ENCODE measurements at regions not wholly inside any gene's neighbourhood (a gene's known extent, or its start where the extent isn't known, plus 50 kb on each side); places are given as distances from the start of the nearest gene placed in this dataset.

GRCh38 chr9:120324461-120324860 is 255.5 kb downstream of the CDK5RAP2 start:
- whole genome bisulfite sequencing, 2 donors = 95 to 98% methylated on average over 2 of the region's 2 CpGs
- Histone ChIP-seq H3K9me3 (ENCODE audit: control insufficient read depth, low read length) (peaks cover 2% of the 10 kb centered on the region), H3K4me1 (ENCODE audit: control insufficient read depth in 1 of 2, insufficient read depth in 2 of 2, low read length in 2 of 2) (no peaks in the 10 kb centered on the region), H3K27me3 (ENCODE audit: control insufficient read depth in 1 of 2, insufficient read depth in 2 of 2, low read length in 1 of 2) (no peaks in the 10 kb centered on the region), H3K36me3 (ENCODE audit: control insufficient read depth in 1 of 2, insufficient read depth in 2 of 2, low read length in 1 of 2) (no peaks in the 10 kb centered on the region), H3K4me3 (ENCODE audit: low read length in 2 of 2) (no peak overlapping the region), H3K27ac (ENCODE audit: low read depth in 1 of 2, low read length in 2 of 2) (no peak overlapping the region)
- ATAC-seq (ENCODE audit: low FRiP score) (no peak), DNase-seq (no peak)
- intact Hi-C loops (cut with DNase I) = no loop called here

GRCh38 chr9:120323125-120323524 is 256.8 kb downstream of the CDK5RAP2 start:
- ATAC-seq (ENCODE audit: low FRiP score) (no peak), DNase-seq (no peak)
- Histone ChIP-seq H3K27ac (ENCODE audit: low read depth in 1 of 2, low read length in 2 of 2) (no peak overlapping the region), H3K9me3 (ENCODE audit: control insufficient read depth, low read length) (peaks cover 2% of the 10 kb centered on the region), H3K4me3 (ENCODE audit: low read length in 2 of 2) (no peak overlapping the region), H3K4me1 (ENCODE audit: control insufficient read depth in 1 of 2, insufficient read depth in 2 of 2, low read length in 2 of 2) (no peaks in the 10 kb centered on the region), H3K27me3 (ENCODE audit: control insufficient read depth in 1 of 2, insufficient read depth in 2 of 2, low read length in 1 of 2) (no peaks in the 10 kb centered on the region), H3K36me3 (ENCODE audit: control insufficient read depth in 1 of 2, insufficient read depth in 2 of 2, low read length in 1 of 2) (no peaks in the 10 kb centered on the region)
- WGBS, 2 donors = 74 to 86% methylated on average over 1 of the region's 1 CpG
- intact Hi-C loops (cut with DNase I) = no loop called here

- no peaks in the 10 kb centered on the region for H3K36me3 ChIP-seq (ENCODE audit: control insufficient read depth in 1 of 2, insufficient read depth in 2 of 2, low read length in 1 of 2)
- H3K4me1 ChIP-seq (ENCODE audit: control insufficient read depth in 1 of 2, insufficient read depth in 2 of 2, low read length in 2 of 2) = no peaks in the 10 kb centered on the region
- H3K27ac ChIP-seq (ENCODE audit: low read depth in 1 of 2, low read length in 2 of 2) = no peak overlapping the region
- no peaks in the 10 kb centered on the region for H3K27me3 ChIP-seq (ENCODE audit: control insufficient read depth in 1 of 2, insufficient read depth in 2 of 2, low read length in 1 of 2)
- H3K4me3 ChIP-seq (ENCODE audit: low read length in 2 of 2) = no peak overlapping the region
- WGBS, 2 donors = 87 to 93% methylated on average over 3 of the region's 3 CpGs
- peaks cover 2% of the 10 kb centered on the region for H3K9me3 ChIP-seq (ENCODE audit: control insufficient read depth, low read length)
- ATAC-seq (ENCODE audit: low FRiP score) = no peak
- DNase-seq = no peak
- intact Hi-C loops (cut with DNase I) = no loop called here
Observed at GRCh38 chr9:120319452-120319851, 260.5 kb downstream of the CDK5RAP2 start.

- Histone ChIP-seq H3K36me3 (ENCODE audit: control insufficient read depth in 1 of 2, insufficient read depth in 2 of 2, low read length in 1 of 2) (no peaks in the 10 kb centered on the region), H3K27ac (ENCODE audit: low read depth in 1 of 2, low read length in 2 of 2) (no peak overlapping the region), H3K4me3 (ENCODE audit: low read length in 2 of 2) (no peak overlapping the region), H3K27me3 (ENCODE audit: control insufficient read depth in 1 of 2, insufficient read depth in 2 of 2, low read length in 1 of 2) (no peaks in the 10 kb centered on the region), H3K9me3 (ENCODE audit: control insufficient read depth, low read length) (peaks cover 2% of the 10 kb centered on the region), H3K4me1 (ENCODE audit: control insufficient read depth in 1 of 2, insufficient read depth in 2 of 2, low read length in 2 of 2) (no peaks in the 10 kb centered on the region)
- intact Hi-C loops (cut with DNase I) = no loop called here
- no peak for ATAC-seq (ENCODE audit: low FRiP score)
- 80 to 93% methylated on average over 3 of the region's 3 CpGs for WGBS, 2 donors
- no peak for DNase-seq
Observed at GRCh38 chr9:120315154-120315553, 264.8 kb downstream of the CDK5RAP2 start.

GRCh38 chr9:120312031-120312430 is 267.9 kb downstream of the CDK5RAP2 start:
- no peaks in the 10 kb centered on the region for H3K36me3 ChIP-seq (ENCODE audit: control insufficient read depth in 1 of 2, insufficient read depth in 2 of 2, low read length in 1 of 2)
- DNase-seq (no peak), ATAC-seq (ENCODE audit: low FRiP score) (no peak)
- no peaks in the 10 kb centered on the region for H3K4me1 ChIP-seq (ENCODE audit: control insufficient read depth in 1 of 2, insufficient read depth in 2 of 2, low read length in 2 of 2)
- intact Hi-C loops (cut with DNase I) = no loop called here
- 79 to 87% methylated on average over 2 of the region's 2 CpGs for WGBS, 2 donors
- H3K9me3 ChIP-seq (ENCODE audit: control insufficient read depth, low read length) = no peaks in the 10 kb centered on the region
- no peaks in the 10 kb centered on the region for H3K27me3 ChIP-seq (ENCODE audit: control insufficient read depth in 1 of 2, insufficient read depth in 2 of 2, low read length in 1 of 2)
- H3K4me3 ChIP-seq (ENCODE audit: low read length in 2 of 2) = no peak overlapping the region
- H3K27ac ChIP-seq (ENCODE audit: low read depth in 1 of 2, low read length in 2 of 2) = no peak overlapping the region

GRCh38 chr9:120310035-120310434 is 269.9 kb downstream of the CDK5RAP2 start:
- Histone ChIP-seq H3K36me3 (ENCODE audit: control insufficient read depth in 1 of 2, insufficient read depth in 2 of 2, low read length in 1 of 2) (no peaks in the 10 kb centered on the region), H3K27ac (ENCODE audit: low read depth in 1 of 2, low read length in 2 of 2) (no peak overlapping the region), H3K4me3 (ENCODE audit: low read length in 2 of 2) (no peak overlapping the region), H3K9me3 (ENCODE audit: control insufficient read depth, low read length) (no peaks in the 10 kb centered on the region), H3K27me3 (ENCODE audit: control insufficient read depth in 1 of 2, insufficient read depth in 2 of 2, low read length in 1 of 2) (no peaks in the 10 kb centered on the region), H3K4me1 (ENCODE audit: control insufficient read depth in 1 of 2, insufficient read depth in 2 of 2, low read length in 2 of 2) (no peaks in the 10 kb centered on the region)
- 65 to 68% methylated on average over 3 of the region's 3 CpGs for WGBS, 2 donors
- no peak for ATAC-seq (ENCODE audit: low FRiP score)
- intact Hi-C loops (cut with DNase I) = no loop called here
- DNase-seq = no peak

- Histone ChIP-seq H3K27ac (ENCODE audit: low read depth in 1 of 2, low read length in 2 of 2) (no peak overlapping the region), H3K4me3 (ENCODE audit: low read length in 2 of 2) (no peak overlapping the region), H3K27me3 (ENCODE audit: control insufficient read depth in 1 of 2, insufficient read depth in 2 of 2, low read length in 1 of 2) (no peaks in the 10 kb centered on the region), H3K9me3 (ENCODE audit: control insufficient read depth, low read length) (no peaks in the 10 kb centered on the region), H3K4me1 (ENCODE audit: control insufficient read depth in 1 of 2, insufficient read depth in 2 of 2, low read length in 2 of 2) (no peaks in the 10 kb centered on the region), H3K36me3 (ENCODE audit: control insufficient read depth in 1 of 2, insufficient read depth in 2 of 2, low read length in 1 of 2) (no peaks in the 10 kb centered on the region)
- no peak for DNase-seq
- no peak for ATAC-seq (ENCODE audit: low FRiP score)
- intact Hi-C loops (cut with DNase I) = no loop called here
- WGBS, 2 donors = 61 to 75% methylated on average over 3 of the region's 3 CpGs
Observed at GRCh38 chr9:120308495-120308894, 271.5 kb downstream of the CDK5RAP2 start.

GRCh38 chr9:120307599-120307998 is 272.4 kb downstream of the CDK5RAP2 start:
- DNase-seq = no peak
- H3K4me3 ChIP-seq (ENCODE audit: low read length in 2 of 2) = no peak overlapping the region

GRCh38 chr9:120306561-120306960 is 273.4 kb downstream of the CDK5RAP2 start:
- Histone ChIP-seq H3K4me1 (ENCODE audit: control insufficient read depth in 1 of 2, insufficient read depth in 2 of 2, low read length in 2 of 2) (no peaks in the 10 kb centered on the region), H3K4me3 (ENCODE audit: low read length in 2 of 2) (no peak overlapping the region), H3K9me3 (ENCODE audit: control insufficient read depth, low read length) (no peaks in the 10 kb centered on the region), H3K27me3 (ENCODE audit: control insufficient read depth in 1 of 2, insufficient read depth in 2 of 2, low read length in 1 of 2) (no peaks in the 10 kb centered on the region), H3K27ac (ENCODE audit: low read depth in 1 of 2, low read length in 2 of 2) (no peak overlapping the region), H3K36me3 (ENCODE audit: control insufficient read depth in 1 of 2, insufficient read depth in 2 of 2, low read length in 1 of 2) (no peaks in the 10 kb centered on the region)
- WGBS, 2 donors = 86 to 88% methylated on average over 3 of the region's 3 CpGs
- no peak for ATAC-seq (ENCODE audit: low FRiP score)
- intact Hi-C loops (cut with DNase I) = no loop called here
- no peak for DNase-seq

More at GRCh38 chr9:120307599-120307998, 272.4 kb downstream of the CDK5RAP2 start:
- H3K27ac ChIP-seq (ENCODE audit: low read depth in 1 of 2, low read length in 2 of 2) = no peak overlapping the region
- H3K9me3 ChIP-seq (ENCODE audit: control insufficient read depth, low read length) = no peaks in the 10 kb centered on the region
- intact Hi-C loops (cut with DNase I) = no loop called here
- 95 to 97% methylated on average over 2 of the region's 2 CpGs for WGBS, 2 donors
- no peaks in the 10 kb centered on the region for H3K27me3 ChIP-seq (ENCODE audit: control insufficient read depth in 1 of 2, insufficient read depth in 2 of 2, low read length in 1 of 2)
- H3K4me1 ChIP-seq (ENCODE audit: control insufficient read depth in 1 of 2, insufficient read depth in 2 of 2, low read length in 2 of 2) = no peaks in the 10 kb centered on the region
- no peak for ATAC-seq (ENCODE audit: low FRiP score)
- H3K36me3 ChIP-seq (ENCODE audit: control insufficient read depth in 1 of 2, insufficient read depth in 2 of 2, low read length in 1 of 2) = no peaks in the 10 kb centered on the region
